NCI-H2196 (cell line): ENCODE measurements at regions not wholly inside any gene's neighbourhood (a gene's known extent, or its start where the extent isn't known, plus 50 kb on each side); places are given as distances from the start of the nearest gene placed in this dataset.
A peak's percentile ranks its signal among the peaks of the same experiment; 100 is the strongest.

Experiments
- DNase-seq: peaks from one replicate; lab custom pipeline; 2025; ENCODE audit not compliant: unreplicated experiment; lab: John Stamatoyannopoulos, UW

GRCh38 chr20:51335329-51335841, 207.1 kb downstream of the NFATC2 start:
- no peak for DNase-seq

- DNase-seq = no peak
These were observed 207.9 kb downstream of the NFATC2 start for GRCh38 chr20:51334609-51335008.

- no peak for DNase-seq
These were observed 208.5 kb downstream of the NFATC2 start for GRCh38 chr20:51333971-51334370.

- DNase-seq = no peak
These were observed 209.1 kb downstream of the NFATC2 start for GRCh38 chr20:51333446-51333845.

GRCh38 chr20:51331481-51331880, 211.0 kb downstream of the NFATC2 start:
- DNase-seq = no peak

- no peak for DNase-seq
These were observed 212.7 kb downstream of the NFATC2 start for GRCh38 chr20:51329845-51330244.

- no peak for DNase-seq
These were observed 215.2 kb downstream of the NFATC2 start for GRCh38 chr20:51327251-51327841.

GRCh38 chr20:51326201-51326819, 216.2 kb downstream of the NFATC2 start:
- peak; percentile 46 for DNase-seq

GRCh38 chr20:51322164-51322707, 220.3 kb downstream of the NFATC2 start:
- DNase-seq = no peak

GRCh38 chr20:51321343-51322163, 221.0 kb downstream of the NFATC2 start:
- no peak for DNase-seq

GRCh38 chr20:51319522-51319921, 223.0 kb downstream of the NFATC2 start:
- no peak for DNase-seq

GRCh38 chr20:51318058-51318949, 224.2 kb downstream of the NFATC2 start:
- peak; percentile 31 for DNase-seq

GRCh38 chr20:51315390-51315789, 227.1 kb downstream of the NFATC2 start:
- no peak for DNase-seq

- no peak for DNase-seq
These were observed 229.1 kb downstream of the NFATC2 start for GRCh38 chr20:51313358-51313827.

GRCh38 chr20:51312480-51312783, 230.1 kb downstream of the NFATC2 start:
- no peak for DNase-seq

GRCh38 chr20:51311636-51312479, 230.7 kb downstream of the NFATC2 start:
- no peak for DNase-seq

- no peak for DNase-seq
These were observed 232.3 kb downstream of the NFATC2 start for GRCh38 chr20:51310216-51310615.

- DNase-seq = no peak
These were observed 233.4 kb downstream of the NFATC2 start for GRCh38 chr20:51309128-51309527.

GRCh38 chr20:51306521-51307358, 235.8 kb downstream of the NFATC2 start:
- peak; percentile 71 for DNase-seq
